Smooth muscle cell (in vitro differentiated cells): ENCODE measurements at regions not wholly inside any gene's neighbourhood (a gene's known extent, or its start where the extent isn't known, plus 50 kb on each side); places are given as distances from the start of the nearest gene placed in this dataset.
A peak's percentile ranks its signal among the peaks of the same experiment; 100 is the strongest.

Experiments used
- DNase-seq: peaks from one replicate; lab custom pipeline; 2025; ENCODE audit not compliant: unreplicated experiment; lab: John Stamatoyannopoulos, UW
- H2AFZ ChIP-seq: fragments of 200-600 bp; sonication (generic); 2 replicates; pipeline ENCODE4 v1.6.0; 2016; ENCODE audit warnings: antibody characterized with exemption, low read depth, mild to moderate bottlenecking
- H3F3A ChIP-seq: fragments of 200-600 bp; sonication (generic); 2 replicates; pipeline ENCODE4 v1.6.0; 2017; ENCODE audit warnings: antibody characterized with exemption, low read depth
- H3K27ac ChIP-seq: fragments of 200-600 bp; sonication (generic); 2 replicates; pipeline ENCODE4 v1.5.1; 2016; ENCODE audit warnings: low read depth, mild to moderate bottlenecking
- H3K27me3 ChIP-seq: fragments of 200-600 bp; sonication (generic); 2 replicates; pipeline ENCODE4 v1.6.1; 2016; ENCODE audit warnings: low read depth, mild to moderate bottlenecking
- H3K36me3 ChIP-seq: fragments of 200-600 bp; sonication (generic); 2 replicates; pipeline ENCODE4 v1.5.1; 2016; ENCODE audit warnings: low read depth
- H3K4me1 ChIP-seq: fragments of 200-600 bp; sonication (generic); 2 replicates; pipeline ENCODE4 v1.5.1; 2016; ENCODE audit warnings: low read depth
- H3K4me2 ChIP-seq: fragments of 200-600 bp; sonication (generic); 2 replicates; pipeline ENCODE4 v1.6.0; 2016; ENCODE audit warnings: mild to moderate bottlenecking
- H3K4me3 ChIP-seq: fragments of 200-600 bp; sonication (generic); 2 replicates; pipeline ENCODE4 v1.5.1; 2016; ENCODE audit warnings: mild to moderate bottlenecking
- H3K79me2 ChIP-seq: fragments of 200-600 bp; sonication (generic); 2 replicates; pipeline ENCODE4 v1.6.0; 2016; ENCODE audit warnings: low read depth, mild to moderate bottlenecking
- H3K9ac ChIP-seq: fragments of 200-600 bp; sonication (generic); 2 replicates; pipeline ENCODE4 v1.6.0; 2016; ENCODE audit warnings: low read depth
- H3K9me3 ChIP-seq: fragments of 200-600 bp; sonication (generic); replicated peaks from 2 replicates; pipeline ENCODE4 v1.5.1; 2016; ENCODE audit warnings: low read depth
- H4K20me1 ChIP-seq: fragments of 200-600 bp; sonication (generic); 2 replicates; pipeline ENCODE4 v1.6.0; 2016; ENCODE audit warnings: low read depth
- WGBS: methylation state at CpG from one replicate; pipeline ENCODE4 v1.1.7; 2016; ENCODE audit warnings: low lambda C conversion rate; 5-methylcytosine and 5-hydroxymethylcytosine counted together
- TF ChIP-seq, protein P1 (sequence below): fragments of 200-600 bp; sonication (generic); IDR thresholded peaks from 2 replicates; pipeline ENCODE4 v1.5.1; 2017; ENCODE audit warnings: borderline replicate concordance, mild to moderate bottlenecking, antibody characterized with exemption; ENCODE audit not compliant: insufficient read depth, poor library complexity, severe bottlenecking

DNA sequence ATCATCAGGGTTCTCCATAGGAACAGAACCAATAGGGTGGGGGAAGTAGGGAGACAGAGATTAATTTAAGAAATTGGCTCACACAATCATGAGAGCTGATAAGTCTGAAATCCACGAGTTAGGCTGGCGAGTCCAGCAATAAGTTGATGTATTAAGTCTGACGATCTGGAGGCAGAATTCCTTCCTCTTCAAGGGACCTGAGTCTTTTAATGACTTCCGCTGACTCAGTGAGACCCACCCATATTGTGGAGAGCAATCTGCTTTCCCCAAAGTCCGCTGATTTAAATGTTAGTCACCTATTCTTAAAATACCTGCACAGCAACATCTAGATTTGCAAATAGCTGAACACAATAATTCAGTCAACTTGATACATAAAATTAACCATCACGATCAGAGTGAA, 97.8 kb downstream of the SPTSSA start:
- no peak overlapping the region for H3K4me3 ChIP-seq
- WGBS, result 68% methylated on average over 6 of the region's 6 CpGs
- H3K79me2 ChIP-seq, result no peaks in the 10 kb centered on the region
- H3K4me2 ChIP-seq, result no peak overlapping the region
- no peak overlapping the region for H2AFZ ChIP-seq
- H3K9me3 ChIP-seq, result no peaks in the 10 kb centered on the region
- H4K20me1 ChIP-seq, result no peaks in the 10 kb centered on the region
- H3K27me3 ChIP-seq, result no peaks in the 10 kb centered on the region
- no peak for DNase-seq
- no peaks in the 10 kb centered on the region for H3K36me3 ChIP-seq
- H3K4me1 ChIP-seq, result no peaks in the 10 kb centered on the region
- H3K27ac ChIP-seq, result no peak overlapping the region
- no peaks in the 10 kb centered on the region for H3F3A ChIP-seq
- TF ChIP-seq, protein P1, sequence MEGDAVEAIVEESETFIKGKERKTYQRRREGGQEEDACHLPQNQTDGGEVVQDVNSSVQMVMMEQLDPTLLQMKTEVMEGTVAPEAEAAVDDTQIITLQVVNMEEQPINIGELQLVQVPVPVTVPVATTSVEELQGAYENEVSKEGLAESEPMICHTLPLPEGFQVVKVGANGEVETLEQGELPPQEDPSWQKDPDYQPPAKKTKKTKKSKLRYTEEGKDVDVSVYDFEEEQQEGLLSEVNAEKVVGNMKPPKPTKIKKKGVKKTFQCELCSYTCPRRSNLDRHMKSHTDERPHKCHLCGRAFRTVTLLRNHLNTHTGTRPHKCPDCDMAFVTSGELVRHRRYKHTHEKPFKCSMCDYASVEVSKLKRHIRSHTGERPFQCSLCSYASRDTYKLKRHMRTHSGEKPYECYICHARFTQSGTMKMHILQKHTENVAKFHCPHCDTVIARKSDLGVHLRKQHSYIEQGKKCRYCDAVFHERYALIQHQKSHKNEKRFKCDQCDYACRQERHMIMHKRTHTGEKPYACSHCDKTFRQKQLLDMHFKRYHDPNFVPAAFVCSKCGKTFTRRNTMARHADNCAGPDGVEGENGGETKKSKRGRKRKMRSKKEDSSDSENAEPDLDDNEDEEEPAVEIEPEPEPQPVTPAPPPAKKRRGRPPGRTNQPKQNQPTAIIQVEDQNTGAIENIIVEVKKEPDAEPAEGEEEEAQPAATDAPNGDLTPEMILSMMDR, result no peak
- no peak overlapping the region for H3K9ac ChIP-seq

DNA sequence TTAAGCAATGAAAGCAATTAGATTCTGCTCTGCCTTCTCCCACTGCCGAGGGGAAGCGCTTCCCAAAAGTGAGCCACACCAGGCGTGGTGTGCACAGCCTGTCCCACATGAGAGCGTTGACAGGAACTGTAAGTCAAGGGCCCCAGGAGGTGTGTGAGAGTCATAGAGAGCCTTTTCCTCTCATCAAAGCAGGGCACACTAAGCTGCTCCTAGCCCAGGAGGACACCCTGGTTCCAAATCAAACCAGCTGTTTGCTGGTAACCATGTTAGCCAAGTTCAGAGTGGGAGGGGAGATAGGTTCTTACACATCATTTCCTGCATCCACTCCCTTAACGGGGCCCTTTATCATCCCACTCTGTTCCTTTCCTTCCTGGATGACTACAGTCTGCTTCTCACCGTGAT, 98.3 kb downstream of the SPTSSA start:
- H3K4me3 ChIP-seq, result no peak overlapping the region
- H3F3A ChIP-seq, result no peaks in the 10 kb centered on the region
- TF ChIP-seq, protein P1, result no peak
- DNase-seq, result no peak
- no peak overlapping the region for H3K27ac ChIP-seq
- H3K4me1 ChIP-seq, result no peaks in the 10 kb centered on the region
- 57% methylated on average over 6 of the region's 6 CpGs for WGBS
- peak overlapping the region; percentile 40 for H2AFZ ChIP-seq
- no peaks in the 10 kb centered on the region for H3K36me3 ChIP-seq
- no peaks in the 10 kb centered on the region for H3K79me2 ChIP-seq
- H4K20me1 ChIP-seq, result no peaks in the 10 kb centered on the region
- no peak overlapping the region for H3K4me2 ChIP-seq
- no peaks in the 10 kb centered on the region for H3K9me3 ChIP-seq
- no peak overlapping the region for H3K9ac ChIP-seq
- H3K27me3 ChIP-seq, result no peaks in the 10 kb centered on the region

DNA sequence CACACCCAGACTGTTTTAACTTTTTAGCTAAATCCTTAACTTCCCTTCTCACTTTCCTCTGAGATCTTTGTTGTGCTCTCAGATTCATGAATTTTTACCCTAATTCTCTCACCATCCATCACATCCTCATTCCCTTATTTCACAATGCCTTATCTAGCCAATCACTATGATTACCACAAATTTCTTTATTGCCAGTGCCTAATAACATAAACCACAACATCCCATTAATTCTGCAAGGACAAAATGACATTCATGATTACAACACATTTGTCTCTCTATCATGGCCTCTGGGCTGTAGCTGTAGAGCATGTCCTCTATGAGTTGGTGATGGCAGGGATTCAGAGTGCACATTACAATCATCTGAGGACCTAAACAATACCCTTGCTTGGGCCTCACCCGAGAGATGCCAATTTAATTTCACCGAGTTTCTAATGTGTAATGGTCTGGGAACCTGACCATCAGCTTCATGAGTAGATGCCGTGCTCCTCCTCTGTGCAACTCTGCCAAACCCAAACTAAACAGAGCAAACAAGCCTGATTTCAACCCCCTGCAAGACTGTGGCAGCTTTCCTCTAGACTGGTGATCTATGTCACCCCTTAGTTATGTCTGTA, 99.3 kb downstream of the SPTSSA start:
- Histone ChIP-seq H3K27ac (no peak overlapping the region), H2AFZ (no peak overlapping the region), H3K4me1 (no peaks in the 10 kb centered on the region), H3K9ac (no peak overlapping the region), H3F3A (no peaks in the 10 kb centered on the region), H3K27me3 (no peaks in the 10 kb centered on the region), H3K9me3 (no peaks in the 10 kb centered on the region), H3K36me3 (no peaks in the 10 kb centered on the region), H4K20me1 (no peaks in the 10 kb centered on the region), H3K4me2 (no peak overlapping the region), H3K79me2 (no peaks in the 10 kb centered on the region), H3K4me3 (no peak overlapping the region)
- TF ChIP-seq, protein P1, result no peak
- no peak for DNase-seq
- 93% methylated on average over 3 of the region's 3 CpGs for WGBS

DNA sequence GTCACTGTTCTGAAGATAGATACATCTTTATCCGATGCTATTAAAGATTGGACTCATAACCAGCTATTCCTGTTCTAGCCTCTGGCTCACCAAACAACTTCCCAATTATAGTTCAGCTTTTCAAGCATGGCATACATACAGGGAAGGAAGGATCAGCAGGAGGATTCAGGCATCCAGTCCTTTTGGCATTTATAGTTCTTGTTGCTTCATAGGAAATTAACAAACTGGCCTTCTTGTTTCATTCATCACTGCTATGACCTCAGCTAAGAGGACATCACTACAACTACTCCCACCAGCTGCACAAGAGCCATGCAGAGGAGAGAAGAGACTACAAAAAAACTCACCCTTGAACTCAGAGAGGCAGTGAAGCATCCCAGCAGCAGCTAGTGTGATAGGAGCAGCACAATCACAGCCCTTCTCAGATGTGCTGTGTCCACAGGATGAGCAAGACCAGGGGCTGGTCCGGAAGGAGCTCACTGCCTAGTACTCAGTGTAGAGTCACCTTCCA, 100.5 kb downstream of the SPTSSA start:
- TF ChIP-seq, protein P1, result no peak
- Histone ChIP-seq H3K79me2 (no peaks in the 10 kb centered on the region), H3K36me3 (no peaks in the 10 kb centered on the region), H3K27ac (no peak overlapping the region), H3K4me1 (no peaks in the 10 kb centered on the region), H2AFZ (no peak overlapping the region), H3K4me2 (no peak overlapping the region), H3K9ac (no peak overlapping the region), H3K9me3 (no peaks in the 10 kb centered on the region), H4K20me1 (no peaks in the 10 kb centered on the region), H3K27me3 (no peaks in the 10 kb centered on the region), H3F3A (no peaks in the 10 kb centered on the region), H3K4me3 (no peak overlapping the region)
- WGBS, result 83% methylated on average over 2 of the region's 2 CpGs
- no peak for DNase-seq
